Panc1 (cell line): ENCODE measurements at regions not wholly inside any gene's neighbourhood (a gene's known extent, or its start where the extent isn't known, plus 50 kb on each side); places are given as distances from the start of the nearest gene placed in this dataset.

Experiments used
- ATAC-seq: fragments of 200-7000 bp; cut with Tn5 transposase; 2 replicates; pipeline ENCODE4 v1.9.1; 2020; ENCODE audit warnings: mild to moderate bottlenecking, moderate library complexity
- BruUV-seq: library from RNA; stranded (reverse); fragments of 400-500 nt; replicated peaks from 2 replicates; lab custom pipeline; 2021; lab: Mats Ljungman, UMichigan
- CTCF ChIA-PET: fragments of 300-600 bp; sonication (Branson Sonifier 250); formaldehyde crosslinking; loops from one replicate; lab custom pipeline; 2022; ENCODE audit warnings: antibody characterized with exemption; lab: Charles Lee
- POLR2A ChIA-PET: fragments of 300-600 bp; sonication (Branson Sonifier 250); formaldehyde crosslinking; loops from one replicate; lab custom pipeline; 2022; ENCODE audit warnings: antibody characterized with exemption; lab: Charles Lee
- DNase-seq: peaks from one replicate; pipeline ENCODE4 v3.0.0-alpha.2; 2010; ENCODE audit warnings: low read depth, low spot score
- H3K27ac ChIP-seq: 2 replicates; pipeline ENCODE4 v1.5.1; 2011; ENCODE audit warnings: mild to moderate bottlenecking, low read length, inconsistent platforms
- H3K27me3 ChIP-seq: fragments of 200-500 bp; sonication (Bioruptor generic); 2 replicates; pipeline ENCODE4 v1.6.0; 2014; ENCODE audit warnings: low read length, inconsistent platforms; ENCODE audit not compliant: control insufficient read depth, insufficient read depth
- H3K36me3 ChIP-seq: fragments of 200-500 bp; sonication (Bioruptor generic); 2 replicates; pipeline ENCODE4 v1.5.1; 2014; ENCODE audit warnings: inconsistent platforms, mild to moderate bottlenecking, low read length, moderate library complexity; ENCODE audit not compliant: control insufficient read depth, insufficient read depth
- H3K4me1 ChIP-seq: 2 replicates; pipeline ENCODE4 v1.5.1; 2011; ENCODE audit warnings: inconsistent platforms, mild to moderate bottlenecking, low read length, moderate library complexity; ENCODE audit not compliant: control insufficient read depth, insufficient read depth
- H3K4me3 ChIP-seq, 2 experiments: 2 replicates each; pipeline ENCODE4 v1.5.1; 2011 to 2012; ENCODE audit warnings: low read depth in 2 of 2, low read length in 2 of 2, mild to moderate bottlenecking in 2 of 2, inconsistent platforms in 1 of 2, moderate library complexity in 1 of 2
- H3K9me3 ChIP-seq: fragments of 200-500 bp; sonication (Bioruptor generic); 2 replicates; pipeline ENCODE4 v1.5.1; 2014; ENCODE audit warnings: low read depth, mild to moderate bottlenecking, inconsistent platforms, low read length, moderate library complexity; ENCODE audit not compliant: control insufficient read depth, insufficient read depth
- POLR2AphosphoS5 ChIP-seq: IDR thresholded peaks from 2 replicates; pipeline ENCODE4 v1.6.1; 2012; ENCODE audit warnings: mild to moderate bottlenecking, low read depth, low read length, moderate library complexity
- SIN3A ChIP-seq: IDR thresholded peaks from 2 replicates; pipeline ENCODE4 v1.6.1; 2012; ENCODE audit warnings: low read depth, mild to moderate bottlenecking, low read length, moderate library complexity, borderline replicate concordance; ENCODE audit not compliant: insufficient read depth
- TCF7L2 ChIP-seq: IDR thresholded peaks from 2 replicates; pipeline ENCODE4 v1.6.1; 2011; ENCODE audit warnings: mild to moderate bottlenecking, low read depth, low read length, inconsistent platforms
- in situ Hi-C: cut with HindIII; loops from 2 replicates; pipeline ENCODE4 v1.10.0; 2016; ENCODE audit warnings: low sequenced_read_pairs, low pct_unique_long_range_greater_than_20kb
- intact Hi-C: fragments of 100-400 bp; cut with micrococcal nuclease; formaldehyde crosslinking; loops from one replicate; pipeline ENCODE4 v1.10.0; 2022; ENCODE audit not compliant: unreplicated experiment
- TF ChIP-seq, protein P1 (sequence below): fragments of 450-650 bp; IDR thresholded peaks from 2 replicates; pipeline ENCODE4 v1.5.1; 2017; ENCODE audit warnings: mild to moderate bottlenecking
- TF ChIP-seq, protein P2 (sequence below), 2 experiments: IDR thresholded peaks; 2 replicates each; pipeline ENCODE4 v1.6.1; 2011 to 2012; ENCODE audit warnings: low read depth in 2 of 2, control low read depth in 1 of 2, low read length in 1 of 2, mild to moderate bottlenecking in 1 of 2, moderate library complexity in 1 of 2; ENCODE audit not compliant: insufficient read depth in 1 of 2

DNA sequence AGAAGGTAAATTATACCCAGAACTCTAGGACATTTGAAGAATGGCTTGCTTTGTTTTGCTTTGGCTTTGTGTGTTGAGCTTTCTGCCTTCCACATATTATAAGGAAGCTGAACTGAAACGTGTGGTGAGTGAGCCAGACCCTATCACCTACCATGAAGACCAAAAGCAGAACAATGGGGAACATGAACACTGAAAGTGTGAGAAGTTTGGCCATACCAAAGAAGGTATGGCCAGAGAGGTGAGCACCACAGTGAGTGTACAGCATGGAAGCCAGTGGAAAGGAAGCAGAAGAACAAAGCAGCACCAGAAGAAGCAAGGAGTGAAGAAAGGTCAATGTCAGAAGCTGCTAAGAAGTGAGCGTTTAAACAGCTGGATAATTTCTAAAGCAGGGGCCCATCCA, 59.7 kb upstream of the CCDC71L start:
- DNase-seq (no peak), ATAC-seq (no peak)
- no peak for TF ChIP-seq TCF7L2
- TF ChIP-seq POLR2AphosphoS5, result no peak
- TF ChIP-seq SIN3A, result no peak
- TF ChIP-seq, protein P1, sequence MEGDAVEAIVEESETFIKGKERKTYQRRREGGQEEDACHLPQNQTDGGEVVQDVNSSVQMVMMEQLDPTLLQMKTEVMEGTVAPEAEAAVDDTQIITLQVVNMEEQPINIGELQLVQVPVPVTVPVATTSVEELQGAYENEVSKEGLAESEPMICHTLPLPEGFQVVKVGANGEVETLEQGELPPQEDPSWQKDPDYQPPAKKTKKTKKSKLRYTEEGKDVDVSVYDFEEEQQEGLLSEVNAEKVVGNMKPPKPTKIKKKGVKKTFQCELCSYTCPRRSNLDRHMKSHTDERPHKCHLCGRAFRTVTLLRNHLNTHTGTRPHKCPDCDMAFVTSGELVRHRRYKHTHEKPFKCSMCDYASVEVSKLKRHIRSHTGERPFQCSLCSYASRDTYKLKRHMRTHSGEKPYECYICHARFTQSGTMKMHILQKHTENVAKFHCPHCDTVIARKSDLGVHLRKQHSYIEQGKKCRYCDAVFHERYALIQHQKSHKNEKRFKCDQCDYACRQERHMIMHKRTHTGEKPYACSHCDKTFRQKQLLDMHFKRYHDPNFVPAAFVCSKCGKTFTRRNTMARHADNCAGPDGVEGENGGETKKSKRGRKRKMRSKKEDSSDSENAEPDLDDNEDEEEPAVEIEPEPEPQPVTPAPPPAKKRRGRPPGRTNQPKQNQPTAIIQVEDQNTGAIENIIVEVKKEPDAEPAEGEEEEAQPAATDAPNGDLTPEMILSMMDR, result no peak
- H3K27ac ChIP-seq, result no peak overlapping the region
- CTCF ChIA-PET, result no interaction called here
- in situ Hi-C loops, result no loop called here
- POLR2A ChIA-PET, result interaction anchor here (0.5 kb wide), 1 partner anchor 448 kb away, joined by 3 read pairs; the partner anchor contains the start of gene HBP1
- no peak overlapping the region for H3K4me3 ChIP-seq
- H3K4me1 ChIP-seq, result no peaks in the 10 kb centered on the region; the same call in 1 of the 2 replicates
- no TSS peak for BruUV-seq
- no peaks in the 10 kb centered on the region for H3K9me3 ChIP-seq
- intact Hi-C loops, result no loop called here
- no peaks in the 10 kb centered on the region for H3K27me3 ChIP-seq
- H3K36me3 ChIP-seq, result no peaks in the 10 kb centered on the region

DNA sequence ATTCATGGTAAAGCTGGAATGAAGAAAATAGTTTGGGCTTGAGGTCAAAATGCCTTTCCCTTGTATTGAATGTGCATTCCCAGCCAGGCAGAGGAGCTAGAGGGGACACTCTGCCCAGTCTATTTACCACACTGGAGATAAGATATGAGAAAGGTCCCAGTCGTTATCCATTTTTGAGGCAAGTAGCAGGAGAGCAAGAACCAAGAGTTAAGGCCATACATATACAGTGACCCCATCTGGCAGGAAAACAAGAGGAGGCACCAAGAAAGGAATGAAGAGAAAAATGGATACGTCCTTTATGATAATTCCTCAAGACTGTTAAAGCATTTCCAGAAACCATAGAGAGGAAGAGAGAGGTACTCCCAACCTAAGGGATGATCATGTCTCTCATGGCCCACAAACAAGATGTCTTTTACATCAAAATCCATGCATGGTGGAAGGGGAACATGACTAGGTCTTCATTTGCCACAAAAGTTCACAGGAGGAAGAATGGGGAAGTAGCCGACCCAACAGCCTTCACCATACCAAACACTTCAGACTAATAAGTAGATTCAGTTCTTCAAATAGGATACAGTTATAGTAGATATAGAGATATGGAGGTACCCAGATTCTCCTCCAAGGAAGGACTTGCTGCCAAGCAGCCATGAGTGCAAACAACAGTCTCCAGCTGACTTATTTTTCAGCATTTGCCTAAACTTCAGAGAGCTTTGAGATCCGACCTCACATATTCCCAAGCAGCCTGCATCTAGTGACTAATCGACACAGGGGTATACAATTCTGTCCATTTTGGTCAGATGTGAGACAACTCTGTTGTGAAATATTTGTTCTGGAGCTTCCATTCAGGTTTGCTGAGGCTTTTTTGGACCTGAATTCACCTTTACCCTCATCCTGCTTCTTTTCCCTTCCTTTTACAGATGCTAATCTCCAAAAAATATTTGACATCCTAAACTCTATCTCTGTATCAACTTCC, 61.1 kb upstream of the CCDC71L start:
- no peak for TF ChIP-seq SIN3A
- no peak for TF ChIP-seq POLR2AphosphoS5
- TF ChIP-seq, protein P1, result no peak
- TF ChIP-seq, protein P2, sequence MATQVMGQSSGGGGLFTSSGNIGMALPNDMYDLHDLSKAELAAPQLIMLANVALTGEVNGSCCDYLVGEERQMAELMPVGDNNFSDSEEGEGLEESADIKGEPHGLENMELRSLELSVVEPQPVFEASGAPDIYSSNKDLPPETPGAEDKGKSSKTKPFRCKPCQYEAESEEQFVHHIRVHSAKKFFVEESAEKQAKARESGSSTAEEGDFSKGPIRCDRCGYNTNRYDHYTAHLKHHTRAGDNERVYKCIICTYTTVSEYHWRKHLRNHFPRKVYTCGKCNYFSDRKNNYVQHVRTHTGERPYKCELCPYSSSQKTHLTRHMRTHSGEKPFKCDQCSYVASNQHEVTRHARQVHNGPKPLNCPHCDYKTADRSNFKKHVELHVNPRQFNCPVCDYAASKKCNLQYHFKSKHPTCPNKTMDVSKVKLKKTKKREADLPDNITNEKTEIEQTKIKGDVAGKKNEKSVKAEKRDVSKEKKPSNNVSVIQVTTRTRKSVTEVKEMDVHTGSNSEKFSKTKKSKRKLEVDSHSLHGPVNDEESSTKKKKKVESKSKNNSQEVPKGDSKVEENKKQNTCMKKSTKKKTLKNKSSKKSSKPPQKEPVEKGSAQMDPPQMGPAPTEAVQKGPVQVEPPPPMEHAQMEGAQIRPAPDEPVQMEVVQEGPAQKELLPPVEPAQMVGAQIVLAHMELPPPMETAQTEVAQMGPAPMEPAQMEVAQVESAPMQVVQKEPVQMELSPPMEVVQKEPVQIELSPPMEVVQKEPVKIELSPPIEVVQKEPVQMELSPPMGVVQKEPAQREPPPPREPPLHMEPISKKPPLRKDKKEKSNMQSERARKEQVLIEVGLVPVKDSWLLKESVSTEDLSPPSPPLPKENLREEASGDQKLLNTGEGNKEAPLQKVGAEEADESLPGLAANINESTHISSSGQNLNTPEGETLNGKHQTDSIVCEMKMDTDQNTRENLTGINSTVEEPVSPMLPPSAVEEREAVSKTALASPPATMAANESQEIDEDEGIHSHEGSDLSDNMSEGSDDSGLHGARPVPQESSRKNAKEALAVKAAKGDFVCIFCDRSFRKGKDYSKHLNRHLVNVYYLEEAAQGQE (IDR thresholded peaks at IDR 0.05; ENCODE audit: insufficient read depth in 1 of 2, low read depth in 2 of 2, low read length in 1 of 2), result no peak
- no peak for TF ChIP-seq TCF7L2
- intact Hi-C loops (no loop called here), in situ Hi-C loops (no loop called here)
- no peaks in the 10 kb centered on the region; the same call in 1 of the 2 replicates for H3K4me1 ChIP-seq
- no peaks in the 10 kb centered on the region for H3K36me3 ChIP-seq
- DNase-seq, result no peak
- no TSS peak for BruUV-seq
- H3K27me3 ChIP-seq, result no peaks in the 10 kb centered on the region
- no peak overlapping the region for H3K27ac ChIP-seq
- CTCF ChIA-PET, result no interaction called here
- no peak overlapping the region for H3K4me3 ChIP-seq
- ATAC-seq, result no peak
- POLR2A ChIA-PET, result no interaction called here
- no peaks in the 10 kb centered on the region for H3K9me3 ChIP-seq
